ENCODE measurements at regions not wholly inside any gene's neighbourhood (a gene's known extent, or its start where the extent isn't known, plus 50 kb on each side); places are given as distances from the start of the nearest gene placed in this dataset.
"Not testable (repeated sequence)": the region's sequence is repeated elsewhere in the genome, so short reads cannot be mapped to it uniquely, and the experiment has no call there.

- intact Hi-C loops (cut with DNase I) = no loop called here
- no peak overlapping the region for H3K4me3 ChIP-seq
- no peaks in the 10 kb centered on the region for H3K9me3 ChIP-seq
- DNase-seq = no peak
- H3K27ac ChIP-seq = no peak overlapping the region
- no peaks in the 10 kb centered on the region for H3K4me1 ChIP-seq (ENCODE audit: insufficient read depth)
- H3K27me3 ChIP-seq = no peaks in the 10 kb centered on the region
- H3K36me3 ChIP-seq = no peaks in the 10 kb centered on the region
- 93 to 98% (median 95%) methylated on average over 4 of the region's 4 CpGs for WGBS, 3 donors
- TF ChIP-seq POLR2A (IDR thresholded peaks at IDR 0.05) (no peak), CTCF (IDR thresholded peaks at IDR 0.05) (no peak), EP300 (IDR thresholded peaks at IDR 0.05) (no peak)
These were observed 1253.5 kb downstream of the TYW1 start for GRCh38 chr7:68250143-68250542.

- H3K4me1 ChIP-seq (ENCODE audit: insufficient read depth); H3K36me3 ChIP-seq; H3K9me3 ChIP-seq; H3K27ac ChIP-seq; H3K4me3 ChIP-seq; DNase-seq; H3K27me3 ChIP-seq; intact Hi-C loops (cut with DNase I): not testable (repeated sequence)
- 84 to 96% (median 84%) methylated on average over 1 of the region's 1 CpG for WGBS, 3 donors
These were observed 1258.2 kb downstream of the TYW1 start for GRCh38 chr7:68254815-68255214.

- intact Hi-C loops (cut with DNase I) = no loop called here
- no peaks in the 10 kb centered on the region for H3K27me3 ChIP-seq
- DNase-seq = no peak
- TF ChIP-seq POLR2A (IDR thresholded peaks at IDR 0.05) (no peak), EP300 (IDR thresholded peaks at IDR 0.05) (no peak), CTCF (IDR thresholded peaks at IDR 0.05) (no peak)
- H3K27ac ChIP-seq = no peak overlapping the region
- WGBS, 3 donors = 89 to 96% (median 95%) methylated on average over 2 of the region's 2 CpGs
- H3K36me3 ChIP-seq = no peaks in the 10 kb centered on the region
- no peaks in the 10 kb centered on the region for H3K9me3 ChIP-seq
- no peak overlapping the region for H3K4me3 ChIP-seq
- H3K4me1 ChIP-seq (ENCODE audit: insufficient read depth) = no peaks in the 10 kb centered on the region
These were observed 1259.7 kb downstream of the TYW1 start for GRCh38 chr7:68256295-68256694.

GRCh38 chr7:68258609-68259008 lies 1262.0 kb downstream of the TYW1 start:
- Histone ChIP-seq H3K4me1 (ENCODE audit: insufficient read depth) (no peaks in the 10 kb centered on the region), H3K36me3 (no peaks in the 10 kb centered on the region), H3K4me3 (no peak overlapping the region), H3K27ac (no peak overlapping the region), H3K27me3 (no peaks in the 10 kb centered on the region), H3K9me3 (no peaks in the 10 kb centered on the region)
- no peak for DNase-seq
- intact Hi-C loops (cut with DNase I) = no loop called here
- TF ChIP-seq POLR2A (IDR thresholded peaks at IDR 0.05) (no peak), EP300 (IDR thresholded peaks at IDR 0.05) (no peak), CTCF (IDR thresholded peaks at IDR 0.05) (no peak)
- 73 to 77% (median 76%) methylated on average over 8 of the region's 8 CpGs for WGBS, 3 donors

GRCh38 chr7:68265258-68265657 lies 1268.6 kb downstream of the TYW1 start:
- no peaks in the 10 kb centered on the region for H3K36me3 ChIP-seq
- intact Hi-C loops (cut with DNase I) = no loop called here
- no peak for TF ChIP-seq CTCF (IDR thresholded peaks at IDR 0.05)
- TF ChIP-seq POLR2A (IDR thresholded peaks at IDR 0.05) = no peak
- no peak for TF ChIP-seq EP300 (IDR thresholded peaks at IDR 0.05)
- no peaks in the 10 kb centered on the region for H3K4me1 ChIP-seq (ENCODE audit: insufficient read depth)
- no peak overlapping the region for H3K27ac ChIP-seq
- H3K27me3 ChIP-seq = no peaks in the 10 kb centered on the region
- H3K4me3 ChIP-seq = no peak overlapping the region
- WGBS, 3 donors = 50 to 63% (median 50%) methylated on average over 3 of the region's 3 CpGs
- no peak for DNase-seq
- peaks cover 0 to 5% of the 10 kb centered on the region in 2 donors for H3K9me3 ChIP-seq

Measured in ovary (tissue), 7 donors.